CD14-positive monocyte (primary cell): ENCODE measurements at regions not wholly inside any gene's neighbourhood (a gene's known extent, or its start where the extent isn't known, plus 50 kb on each side); places are given as distances from the start of the nearest gene placed in this dataset.

Source experiments
- DNase-seq, 3 donors: peaks; one replicate each; pipeline ENCODE4 v3.0.0-alpha.2; 2011 to 2022
- H2AFZ ChIP-seq: 2 replicates; pipeline ENCODE4 v1.6.0; 2012; ENCODE audit warnings: mild to moderate bottlenecking, low read depth, low read length, inconsistent platforms; ENCODE audit not compliant: insufficient read depth, poor library complexity, severe bottlenecking
- H3K27ac ChIP-seq, 2 donors: 1 replicate in 1 of 2; 2 replicates in 1 of 2; pipeline ENCODE4 v1.5.1; 2012 to 2013; ENCODE audit warnings: low read length in 2 of 2, control low read depth in 1 of 2, inconsistent platforms in 1 of 2, low read depth in 1 of 2, mild to moderate bottlenecking in 1 of 2
- H3K27me3 ChIP-seq, 2 donors: one replicate each; pipeline versions ENCODE4 v1.6.0 to v1.6.1; 2011 to 2013; ENCODE audit warnings: low read length in 2 of 2; ENCODE audit not compliant: control insufficient read depth in 2 of 2, insufficient read depth in 2 of 2
- H3K36me3 ChIP-seq, 2 donors: replicated peaks in 1 of 2; 1 replicate in 1 of 2; 2 replicates in 1 of 2; pipeline versions ENCODE4 v1.5.1 to v1.6.1; 2012 to 2013; ENCODE audit warnings: low read length in 2 of 2, control low read depth in 1 of 2, inconsistent platforms in 1 of 2, mild to moderate bottlenecking in 1 of 2; ENCODE audit not compliant: insufficient read depth in 2 of 2, control insufficient read depth in 1 of 2
- H3K4me1 ChIP-seq, 2 donors: 1 replicate in 1 of 2; 2 replicates in 1 of 2; pipeline versions ENCODE4 v1.5.1 to v1.6.1; 2012 to 2013; ENCODE audit warnings: low read length in 2 of 2, control low read depth in 1 of 2, inconsistent platforms in 1 of 2, mild to moderate bottlenecking in 1 of 2, moderate library complexity in 1 of 2; ENCODE audit not compliant: insufficient read depth in 2 of 2, control insufficient read depth in 1 of 2
- H3K4me2 ChIP-seq: replicated peaks from 2 replicates; pipeline ENCODE3; 2012; ENCODE audit warnings: low read length, moderate library complexity, mild to moderate bottlenecking; ENCODE audit not compliant: poor library complexity, severe bottlenecking; ENCODE audit errors: extremely low read depth
- H3K4me3 ChIP-seq, 3 experiments: fragments of 200-600 bp in 1 of 3; sonication (generic) in 1 of 3; replicated peaks in 1 of 3; 1 replicate in 2 of 3; 2 replicates in 1 of 3; pipeline ENCODE4 v1.5.1; 2011 to 2013; ENCODE audit warnings: low read length in 3 of 3, mild to moderate bottlenecking in 3 of 3, control low read depth in 2 of 3, low read depth in 2 of 3, inconsistent platforms in 1 of 3, moderate library complexity in 1 of 3
- H3K79me2 ChIP-seq: 2 replicates; pipeline ENCODE4 v1.6.0; 2012; ENCODE audit warnings: mild to moderate bottlenecking, control low read depth, inconsistent platforms, low read length, moderate library complexity; ENCODE audit not compliant: insufficient read depth
- H3K9ac ChIP-seq: 2 replicates; pipeline ENCODE4 v1.6.0; 2017; ENCODE audit warnings: low read length, mild to moderate bottlenecking; ENCODE audit not compliant: insufficient read depth, poor library complexity, severe bottlenecking
- H3K9me3 ChIP-seq, 2 donors: replicated peaks in 1 of 2; 1 replicate in 1 of 2; 2 replicates in 1 of 2; pipeline versions ENCODE4 v1.5.1 to v1.6.1; 2012 to 2013; ENCODE audit warnings: low read length in 2 of 2, control low read depth in 1 of 2; ENCODE audit not compliant: control insufficient read depth in 1 of 2, insufficient read depth in 1 of 2
- H4K20me1 ChIP-seq: 2 replicates; pipeline ENCODE4 v1.6.0; 2012; ENCODE audit warnings: mild to moderate bottlenecking, low read length, control low read depth, moderate library complexity; ENCODE audit not compliant: insufficient read depth
- H3K27ac Mint-ChIP-seq, 7 donors: one replicate each; pipeline ENCODE4 v1.8.0; 2020; ENCODE audit warnings: mild to moderate bottlenecking in 7 of 7, mixed read lengths in 7 of 7, moderate library complexity in 6 of 7, inconsistent platforms in 2 of 7
- H3K27me3 Mint-ChIP-seq, 3 donors: one replicate each; pipeline ENCODE4 v1.8.0; 2021 to 2022; ENCODE audit warnings: low read depth in 3 of 3, mild to moderate bottlenecking in 3 of 3, mixed read lengths in 3 of 3, moderate library complexity in 3 of 3, inconsistent platforms in 1 of 3
- H3K36me3 Mint-ChIP-seq, 2 donors: one replicate each; pipeline ENCODE4 v1.8.0; 2020; ENCODE audit warnings: mixed read lengths in 2 of 2, inconsistent platforms in 1 of 2, mild to moderate bottlenecking in 1 of 2
- H3K4me1 Mint-ChIP-seq: one replicate; pipeline ENCODE4 v1.8.0; 2020; ENCODE audit warnings: mild to moderate bottlenecking, mixed read lengths
- H3K4me3 Mint-ChIP-seq, 2 donors: one replicate each; pipeline ENCODE4 v1.8.0; 2020; ENCODE audit warnings: mild to moderate bottlenecking in 2 of 2, mixed read lengths in 2 of 2, moderate library complexity in 1 of 2
- H3K9me3 Mint-ChIP-seq, 7 donors: one replicate each; pipeline ENCODE4 v1.8.0; 2020 to 2022; ENCODE audit warnings: mixed read lengths in 7 of 7, mild to moderate bottlenecking in 6 of 7, moderate library complexity in 6 of 7, inconsistent platforms in 2 of 7
- CTCF ChIP-seq: fragments of 200-600 bp; IDR thresholded peaks from one replicate; pipeline ENCODE4 v1.8.0; 2022; ENCODE audit warnings: antibody characterized with exemption, mild to moderate bottlenecking
- WGBS: methylation state at CpG from one replicate; pipeline ENCODE4 v1.1.5; 2013; ENCODE audit warnings: missing lambda C conversion rate; ENCODE audit not compliant: insufficient coverage; 5-methylcytosine and 5-hydroxymethylcytosine counted together
- intact Hi-C, 2 donors: fragments of 100-400 bp; cut with micrococcal nuclease; formaldehyde crosslinking; loops; one replicate each; pipeline versions ENCODE4 v1.15.0 to v1.15.1; 2023

GRCh38 chr16:60241671-60242070 lies 1507.6 kb upstream of the GOT2 start:
- Mint-ChIP-seq H3K9me3 (peaks cover 0 to 3% (median 2%) of the 10 kb centered on the region in 7 donors), H3K4me1 (no peaks in the 10 kb centered on the region), H3K4me3 (no peak overlapping the region), H3K27ac (no peak overlapping the region), H3K36me3 (no peaks in the 10 kb centered on the region), H3K27me3 (peaks cover 0 to 2% (median under 1%) of the 10 kb centered on the region in 3 donors)
- no peak overlapping the region for H3K9ac ChIP-seq
- no peaks in the 10 kb centered on the region for H3K4me1 ChIP-seq
- H3K27ac ChIP-seq: no peak overlapping the region
- no peaks in the 10 kb centered on the region for H3K36me3 ChIP-seq
- H2AFZ ChIP-seq: no peak overlapping the region
- no peak overlapping the region for H3K4me3 ChIP-seq
- intact Hi-C loops: no loop called here
- no peaks in the 10 kb centered on the region for H3K27me3 ChIP-seq
- no peak for TF ChIP-seq CTCF
- no peak for DNase-seq
- no peaks in the 10 kb centered on the region for H3K79me2 ChIP-seq
- H4K20me1 ChIP-seq: no peaks in the 10 kb centered on the region
- H3K4me2 ChIP-seq: no peak overlapping the region
- no CpG with 5 or more reads among the region's 1 CpG for whole genome bisulfite sequencing
- no peaks in the 10 kb centered on the region for H3K9me3 ChIP-seq

DNA sequence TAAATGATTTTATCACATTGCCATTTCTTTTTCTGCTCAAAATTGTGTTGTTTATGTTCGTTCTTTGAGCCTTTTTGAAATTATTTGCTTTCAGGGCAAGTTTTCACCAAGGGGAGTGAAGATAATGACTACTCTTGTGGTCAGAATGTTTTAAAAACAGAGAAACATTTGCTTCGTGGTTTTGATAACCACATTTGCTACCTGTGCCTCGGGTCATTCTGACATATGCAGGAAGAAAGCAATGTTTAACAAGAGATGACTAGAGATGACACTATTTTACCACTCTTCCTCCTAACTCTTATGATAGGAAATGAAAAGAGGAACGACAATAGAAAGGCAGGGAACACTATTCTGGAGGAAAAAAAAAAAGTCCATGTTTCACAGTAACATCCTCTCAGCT lies 1496.5 kb upstream of the GOT2 start:
- no peaks in the 10 kb centered on the region for H3K36me3 ChIP-seq
- H3K9me3 Mint-ChIP-seq: peaks cover 0 to 23% (median 3%) of the 10 kb centered on the region in 7 donors
- no peak overlapping the region for H3K4me3 ChIP-seq
- H3K4me3 Mint-ChIP-seq: no peak overlapping the region
- H3K27ac Mint-ChIP-seq: no peak overlapping the region
- no peaks in the 10 kb centered on the region for H4K20me1 ChIP-seq
- intact Hi-C loops: no loop called here
- no peaks in the 10 kb centered on the region for H3K4me1 ChIP-seq
- no peaks in the 10 kb centered on the region for H3K27me3 ChIP-seq
- whole genome bisulfite sequencing: no CpG with 5 or more reads among the region's 4 CpGs
- DNase-seq: no peak
- H3K79me2 ChIP-seq: no peaks in the 10 kb centered on the region
- peaks cover 0 to under 1% (median 0%) of the 10 kb centered on the region in 3 donors for H3K27me3 Mint-ChIP-seq
- peaks cover 0 to 13% of the 10 kb centered on the region in 2 donors for H3K9me3 ChIP-seq
- no peaks in the 10 kb centered on the region for H3K4me1 Mint-ChIP-seq
- H3K9ac ChIP-seq: no peak overlapping the region
- no peak overlapping the region for H3K27ac ChIP-seq
- no peak overlapping the region for H3K4me2 ChIP-seq
- no peak overlapping the region for H2AFZ ChIP-seq
- TF ChIP-seq CTCF: no peak
- H3K36me3 Mint-ChIP-seq: no peaks in the 10 kb centered on the region
